ENCODE measurements at regions not wholly inside any gene's neighbourhood (a gene's known extent, or its start where the extent isn't known, plus 50 kb on each side); places are given as distances from the start of the nearest gene placed in this dataset.

DNA sequence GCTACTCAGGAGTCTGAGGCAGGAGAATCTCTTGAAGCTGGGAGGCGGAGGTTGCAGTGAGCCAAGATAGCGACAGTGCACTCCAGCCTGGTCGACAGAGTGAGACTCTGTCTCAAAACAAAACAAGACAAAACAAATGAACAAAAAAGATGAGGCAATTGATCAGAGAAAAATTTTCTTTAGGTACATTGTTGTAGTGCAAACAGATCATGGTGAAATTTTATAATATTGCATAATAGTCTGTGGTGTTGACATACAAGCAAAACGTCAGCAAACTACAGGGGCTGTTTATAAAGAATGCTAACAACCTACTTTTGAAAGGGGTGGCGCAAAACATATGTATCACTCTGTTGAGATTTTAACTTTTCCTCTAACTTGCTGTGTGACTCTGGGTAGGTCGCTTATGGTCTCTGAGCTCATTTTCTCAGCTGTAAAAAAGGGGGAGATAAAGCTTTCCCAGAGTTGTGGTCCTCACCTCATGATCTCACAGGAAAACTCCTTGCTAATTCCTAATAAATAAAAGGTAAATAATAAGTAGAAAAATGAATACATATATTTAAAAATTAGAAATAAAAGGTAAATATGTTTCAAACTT lies 64.8 kb upstream of the NUP160 start:
- POLR2A ChIA-PET: no interaction called here
- TF ChIP-seq, protein P1, sequence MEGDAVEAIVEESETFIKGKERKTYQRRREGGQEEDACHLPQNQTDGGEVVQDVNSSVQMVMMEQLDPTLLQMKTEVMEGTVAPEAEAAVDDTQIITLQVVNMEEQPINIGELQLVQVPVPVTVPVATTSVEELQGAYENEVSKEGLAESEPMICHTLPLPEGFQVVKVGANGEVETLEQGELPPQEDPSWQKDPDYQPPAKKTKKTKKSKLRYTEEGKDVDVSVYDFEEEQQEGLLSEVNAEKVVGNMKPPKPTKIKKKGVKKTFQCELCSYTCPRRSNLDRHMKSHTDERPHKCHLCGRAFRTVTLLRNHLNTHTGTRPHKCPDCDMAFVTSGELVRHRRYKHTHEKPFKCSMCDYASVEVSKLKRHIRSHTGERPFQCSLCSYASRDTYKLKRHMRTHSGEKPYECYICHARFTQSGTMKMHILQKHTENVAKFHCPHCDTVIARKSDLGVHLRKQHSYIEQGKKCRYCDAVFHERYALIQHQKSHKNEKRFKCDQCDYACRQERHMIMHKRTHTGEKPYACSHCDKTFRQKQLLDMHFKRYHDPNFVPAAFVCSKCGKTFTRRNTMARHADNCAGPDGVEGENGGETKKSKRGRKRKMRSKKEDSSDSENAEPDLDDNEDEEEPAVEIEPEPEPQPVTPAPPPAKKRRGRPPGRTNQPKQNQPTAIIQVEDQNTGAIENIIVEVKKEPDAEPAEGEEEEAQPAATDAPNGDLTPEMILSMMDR (IDR thresholded peaks at IDR 0.05; ENCODE audit: control extremely low read depth, extremely low read depth, low read depth, missing control alignments): no peak
- DNase-seq (ENCODE audit: extremely low spot score): no peak
- CTCF ChIA-PET: interaction anchor here (0.8 to 1.5 kb wide), 4 partner anchors 11 to 199 kb away, joined by 3 to 4 read pairs (median 4); no protein-coding TSS in a partner anchor

DNA sequence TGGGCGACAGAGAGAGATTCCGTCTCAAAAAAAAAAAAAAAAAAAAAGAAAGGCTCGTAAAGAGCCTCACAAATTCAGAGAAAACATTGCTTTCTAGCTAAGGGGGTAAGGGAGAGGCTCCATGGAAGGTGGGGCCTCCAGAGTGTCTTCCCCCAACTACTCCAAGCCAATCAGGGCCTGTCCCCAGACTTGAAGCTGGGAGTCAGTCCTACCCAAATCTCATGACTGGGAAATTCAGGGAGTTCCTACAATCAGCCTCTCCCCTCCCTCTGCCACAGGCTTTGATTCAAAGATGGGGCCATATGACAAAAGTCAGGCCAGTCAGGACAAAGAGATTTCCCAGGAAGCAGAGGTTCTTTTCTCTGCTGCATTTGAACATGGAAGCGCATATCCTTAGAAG lies 63.0 kb upstream of the NUP160 start:
- TF ChIP-seq, protein P1 (IDR thresholded peaks at IDR 0.05; ENCODE audit: control extremely low read depth, extremely low read depth, low read depth, missing control alignments): no peak
- no peak for DNase-seq (ENCODE audit: extremely low spot score)
- CTCF ChIA-PET: no interaction called here
- POLR2A ChIA-PET: no interaction called here

DNA sequence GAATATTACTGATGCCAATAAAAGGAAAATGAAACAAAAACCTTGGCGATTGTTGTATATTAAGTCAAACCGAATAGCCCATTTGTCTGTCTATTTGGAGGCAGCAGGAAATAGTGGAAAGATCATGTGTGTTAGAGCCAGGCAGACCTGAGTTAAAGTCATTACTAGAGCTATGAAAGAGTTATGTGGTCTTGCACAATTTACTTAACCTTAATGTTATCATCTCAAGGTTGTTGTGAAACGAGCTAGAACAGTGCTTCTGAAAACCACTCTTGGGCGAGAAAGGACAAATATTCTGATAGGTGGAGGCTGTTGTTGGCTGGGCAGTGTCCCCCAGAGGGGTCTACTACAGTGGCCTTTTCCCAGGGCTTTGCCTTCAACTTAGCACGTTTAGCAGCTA lies 60.0 kb upstream of the NUP160 start:
- ChIA-PET POLR2A (interaction anchor here (0.7 kb wide), 1 partner anchor 60 kb away, joined by 6 read pairs; no protein-coding TSS in a partner anchor), CTCF (no interaction called here)
- no peak for DNase-seq (ENCODE audit: extremely low spot score)
- TF ChIP-seq, protein P1 (IDR thresholded peaks at IDR 0.05; ENCODE audit: control extremely low read depth, extremely low read depth, low read depth, missing control alignments): no peak

DNA sequence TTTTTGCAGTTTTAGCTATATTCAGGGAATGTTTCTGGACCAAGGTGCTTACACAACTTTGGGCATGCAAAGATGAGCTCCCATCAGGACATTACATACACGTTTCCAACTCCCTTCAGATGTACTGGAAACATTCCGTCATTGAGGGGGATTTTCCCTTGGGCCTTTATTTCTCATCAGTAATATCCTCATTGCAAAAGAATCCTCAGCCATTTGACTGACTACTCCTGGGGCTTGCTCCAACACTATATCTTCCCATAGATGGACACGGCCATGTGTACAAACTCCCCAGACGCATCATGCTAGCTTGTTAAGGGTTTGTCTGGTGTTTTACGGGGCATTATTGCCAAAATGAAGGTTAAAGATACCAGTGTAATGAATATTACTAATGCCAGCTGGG lies 59.3 kb upstream of the NUP160 start:
- no peak for DNase-seq (ENCODE audit: extremely low spot score)
- TF ChIP-seq, protein P1 (IDR thresholded peaks at IDR 0.05; ENCODE audit: control extremely low read depth, extremely low read depth, low read depth, missing control alignments): no peak
- POLR2A ChIA-PET: no interaction called here
- CTCF ChIA-PET: no interaction called here

DNA sequence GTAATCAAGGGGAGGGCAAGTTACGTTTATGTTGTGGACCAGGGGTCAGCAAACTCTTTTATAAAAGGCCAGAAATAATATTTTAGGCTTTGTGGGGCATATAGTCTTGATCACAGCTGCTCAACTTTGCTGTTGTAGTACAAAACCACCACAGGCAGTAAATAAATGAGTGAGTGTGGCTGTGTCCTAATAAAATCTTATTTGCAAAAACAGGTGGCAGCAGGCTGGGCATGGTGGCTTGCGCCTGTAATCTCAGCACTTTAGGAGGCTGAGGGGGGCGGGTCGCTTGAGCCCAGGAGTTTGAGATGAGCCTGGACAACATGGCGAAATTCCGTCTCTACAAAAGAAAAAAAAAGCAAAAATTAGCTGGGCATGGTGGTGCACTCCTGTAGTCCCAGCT lies 57.9 kb upstream of the NUP160 start:
- POLR2A ChIA-PET: no interaction called here

DNA sequence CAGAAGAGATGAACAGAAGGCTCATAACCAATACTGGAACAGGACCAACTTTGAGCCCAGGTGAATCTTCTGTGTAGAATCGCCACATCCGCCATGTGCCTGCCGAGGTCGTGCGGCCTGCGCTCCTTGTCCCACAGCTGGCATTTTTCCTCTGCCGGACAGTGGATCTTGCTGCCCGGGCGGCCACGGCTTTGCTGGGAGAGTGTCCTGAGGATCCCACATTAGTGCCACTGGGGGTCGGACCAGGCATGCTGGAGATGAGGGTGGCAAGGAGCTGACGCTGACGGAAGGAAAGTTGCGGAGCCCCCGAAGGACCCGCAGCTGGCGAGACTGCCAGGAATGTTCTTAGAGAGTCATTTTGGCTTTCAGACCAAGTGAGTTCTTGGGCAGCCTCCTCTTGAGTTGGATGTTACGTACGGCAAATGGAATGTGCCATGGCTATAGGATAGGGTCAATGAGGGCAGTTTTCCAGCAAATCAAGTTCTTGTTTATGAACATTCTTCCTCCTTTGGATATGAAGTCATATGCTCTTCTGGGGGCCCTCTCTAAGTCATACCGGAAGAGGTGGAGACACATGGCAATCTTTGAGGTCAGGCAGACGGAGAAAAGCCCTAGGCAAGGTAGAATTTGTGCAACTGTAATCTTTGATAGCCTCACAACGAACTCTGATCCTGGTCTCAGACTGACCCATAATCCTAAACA lies 57.4 kb upstream of the NUP160 start:
- TF ChIP-seq, protein P1 (IDR thresholded peaks at IDR 0.05; ENCODE audit: control extremely low read depth, extremely low read depth, low read depth, missing control alignments): no peak

More for the DNA sequence above, 57.9 kb upstream of the NUP160 start:
- CTCF ChIA-PET: no interaction called here
- DNase-seq (ENCODE audit: extremely low spot score): no peak
- TF ChIP-seq, protein P1 (IDR thresholded peaks at IDR 0.05; ENCODE audit: control extremely low read depth, extremely low read depth, low read depth, missing control alignments): no peak

More for the DNA sequence above, 57.4 kb upstream of the NUP160 start:
- ChIA-PET POLR2A (no interaction called here), CTCF (interaction anchor here (1.3 kb wide), 1 partner anchor 9 kb away, joined by 3 read pairs; no protein-coding TSS in a partner anchor)
- no peak for DNase-seq (ENCODE audit: extremely low spot score)
